OCI-LY7 (cell line): ENCODE measurements at regions not wholly inside any gene's neighbourhood (a gene's known extent, or its start where the extent isn't known, plus 50 kb on each side); places are given as distances from the start of the nearest gene placed in this dataset.

Experiments used
- EZH2phosphoT487 ChIP-seq: fragments of 200-600 bp; sonication (generic); IDR thresholded peaks from 2 replicates; pipeline ENCODE4 v1.6.1; 2018; ENCODE audit warnings: low read depth, borderline replicate concordance, mild to moderate bottlenecking, mixed run types, antibody characterized with exemption, low read length, moderate library complexity, mixed read lengths
- TF ChIP-seq, protein P1 (sequence below): fragments of 200-600 bp; sonication (generic); conservative IDR thresholded peaks from 2 replicates; pipeline ENCODE4 v1.5.1; 2014; ENCODE audit warnings: mild to moderate bottlenecking, antibody characterized with exemption, low read length, moderate library complexity, mixed read lengths

DNA sequence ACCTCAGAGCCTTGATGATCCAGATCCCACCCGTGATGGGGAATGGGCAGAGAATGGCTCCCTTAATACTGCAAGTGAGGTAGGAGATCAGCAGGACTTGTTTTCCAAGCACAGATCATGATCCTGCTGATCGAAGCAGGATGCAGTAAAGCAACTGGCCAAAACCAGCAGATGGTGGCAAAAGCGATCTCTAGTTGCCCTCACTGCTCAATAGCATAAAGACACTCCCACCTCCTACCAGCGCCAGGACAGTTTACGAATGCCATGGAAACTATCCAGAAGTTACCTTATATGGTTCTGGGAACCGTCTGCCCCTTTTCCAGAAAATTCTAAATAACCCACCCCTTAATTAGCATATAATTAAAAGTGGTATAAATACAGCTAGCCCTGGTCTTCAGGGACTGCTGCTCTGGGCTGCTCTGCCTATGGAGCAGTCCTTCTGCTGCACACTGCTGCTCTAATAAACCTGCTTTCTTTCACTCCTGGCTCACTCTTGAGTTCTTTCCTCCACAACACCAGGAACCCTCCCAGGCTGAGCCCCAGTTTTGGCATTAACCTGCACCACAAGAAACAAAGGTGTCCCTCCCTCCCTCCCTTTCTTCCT is 415.8 kb downstream of the PREX1 start:
- TF ChIP-seq EZH2phosphoT487: no peak
- TF ChIP-seq, protein P1, sequence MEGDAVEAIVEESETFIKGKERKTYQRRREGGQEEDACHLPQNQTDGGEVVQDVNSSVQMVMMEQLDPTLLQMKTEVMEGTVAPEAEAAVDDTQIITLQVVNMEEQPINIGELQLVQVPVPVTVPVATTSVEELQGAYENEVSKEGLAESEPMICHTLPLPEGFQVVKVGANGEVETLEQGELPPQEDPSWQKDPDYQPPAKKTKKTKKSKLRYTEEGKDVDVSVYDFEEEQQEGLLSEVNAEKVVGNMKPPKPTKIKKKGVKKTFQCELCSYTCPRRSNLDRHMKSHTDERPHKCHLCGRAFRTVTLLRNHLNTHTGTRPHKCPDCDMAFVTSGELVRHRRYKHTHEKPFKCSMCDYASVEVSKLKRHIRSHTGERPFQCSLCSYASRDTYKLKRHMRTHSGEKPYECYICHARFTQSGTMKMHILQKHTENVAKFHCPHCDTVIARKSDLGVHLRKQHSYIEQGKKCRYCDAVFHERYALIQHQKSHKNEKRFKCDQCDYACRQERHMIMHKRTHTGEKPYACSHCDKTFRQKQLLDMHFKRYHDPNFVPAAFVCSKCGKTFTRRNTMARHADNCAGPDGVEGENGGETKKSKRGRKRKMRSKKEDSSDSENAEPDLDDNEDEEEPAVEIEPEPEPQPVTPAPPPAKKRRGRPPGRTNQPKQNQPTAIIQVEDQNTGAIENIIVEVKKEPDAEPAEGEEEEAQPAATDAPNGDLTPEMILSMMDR: no peak
